Activated CD4-positive, alpha-beta memory T cell treated with anti-CD3 and anti-CD28 coated beads for 36 hours (primary cell): ENCODE measurements at regions not wholly inside any gene's neighbourhood (a gene's known extent, or its start where the extent isn't known, plus 50 kb on each side); places are given as distances from the start of the nearest gene placed in this dataset.
"Not testable (repeated sequence)": the region's sequence is repeated elsewhere in the genome, so short reads cannot be mapped to it uniquely, and the experiment has no call there.

Source experiments
- CTCF ChIA-PET: fragments of 350-600 bp; sonication (Branson Sonifier 250); formaldehyde crosslinking; loops from one replicate; lab custom pipeline; 2021; ENCODE audit warnings: antibody characterized with exemption, inconsistent platforms; lab: Charles Lee
- POLR2A ChIA-PET: fragments of 350-600 bp; sonication (Branson Sonifier 250); formaldehyde crosslinking; loops from one replicate; lab custom pipeline; 2021; ENCODE audit warnings: antibody characterized with exemption; lab: Charles Lee
- DNase-seq: peaks from one replicate; pipeline ENCODE4 v3.0.0-alpha.2; 2020
- H3K27ac Mint-ChIP-seq: one replicate; pipeline ENCODE4 v1.8.0; 2021; ENCODE audit warnings: mixed read lengths
- H3K27me3 Mint-ChIP-seq: one replicate; pipeline ENCODE4 v1.8.0; 2021; ENCODE audit warnings: mixed read lengths
- H3K36me3 Mint-ChIP-seq: one replicate; pipeline ENCODE4 v1.8.0; 2021; ENCODE audit warnings: mixed read lengths
- H3K4me1 Mint-ChIP-seq: one replicate; pipeline ENCODE4 v1.8.0; 2021; ENCODE audit warnings: low read depth, mixed read lengths
- H3K4me3 Mint-ChIP-seq: one replicate; pipeline ENCODE4 v1.8.0; 2021; ENCODE audit warnings: mild to moderate bottlenecking, mixed read lengths
- H3K9me3 Mint-ChIP-seq: one replicate; pipeline ENCODE4 v1.8.0; 2021; ENCODE audit warnings: mixed read lengths
- intact Hi-C: fragments of 100-400 bp; cut with micrococcal nuclease; formaldehyde crosslinking; loops from one replicate; pipeline ENCODE4 v1.15.1; 2023

DNA sequence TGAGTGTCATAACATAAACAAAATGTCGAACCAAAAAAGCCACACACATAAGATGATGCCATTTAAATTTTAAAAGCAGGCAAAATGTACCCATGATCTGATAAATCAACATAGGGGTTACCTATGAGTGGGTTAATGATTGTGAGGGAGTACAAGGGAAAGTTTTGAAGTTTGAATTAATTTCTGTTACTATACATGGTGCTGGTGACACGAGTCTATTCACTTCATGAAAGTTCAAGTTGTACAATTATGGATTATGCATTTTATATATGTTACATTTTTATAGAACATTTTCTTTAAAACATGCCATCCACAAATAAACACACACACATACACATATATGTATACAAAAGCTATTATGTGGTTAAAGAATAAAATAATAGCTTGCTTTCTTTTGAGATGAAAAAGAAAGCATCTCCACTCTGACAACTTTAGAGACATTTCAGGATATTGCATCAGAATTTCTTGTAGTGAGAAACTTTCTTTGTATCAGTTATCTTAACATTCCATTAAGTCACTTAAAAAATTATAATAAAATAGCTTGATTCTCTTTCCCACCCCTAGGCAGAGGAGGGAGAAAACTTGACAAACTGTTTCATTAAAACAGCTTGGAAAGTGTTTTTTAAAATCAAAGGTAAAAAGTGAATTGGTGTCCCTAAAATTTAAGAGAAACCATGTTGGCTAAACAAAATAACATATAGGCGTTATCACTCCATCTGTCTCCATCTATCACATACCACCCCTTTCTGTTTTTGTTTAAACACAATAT lies 891.8 kb upstream of the NDST4 start:
- no peaks in the 10 kb centered on the region for H3K36me3 Mint-ChIP-seq
- no peaks in the 10 kb centered on the region for H3K4me1 Mint-ChIP-seq
- POLR2A ChIA-PET = no interaction called here
- CTCF ChIA-PET = no interaction called here
- H3K27me3 Mint-ChIP-seq = no peaks in the 10 kb centered on the region
- no peak overlapping the region for H3K4me3 Mint-ChIP-seq
- intact Hi-C loops = no loop called here
- no peak for DNase-seq
- H3K27ac Mint-ChIP-seq = no peak overlapping the region
- H3K9me3 Mint-ChIP-seq = no peaks in the 10 kb centered on the region

GRCh38 chr4:116001291-116001690 lies 887.9 kb upstream of the NDST4 start:
- ChIA-PET POLR2A (no interaction called here), CTCF (no interaction called here)
- no peaks in the 10 kb centered on the region for H3K4me1 Mint-ChIP-seq
- H3K27me3 Mint-ChIP-seq = no peaks in the 10 kb centered on the region
- no peak overlapping the region for H3K27ac Mint-ChIP-seq
- no peak overlapping the region for H3K4me3 Mint-ChIP-seq
- intact Hi-C loops = no loop called here
- H3K36me3 Mint-ChIP-seq = no peaks in the 10 kb centered on the region
- H3K9me3 Mint-ChIP-seq = no peaks in the 10 kb centered on the region
- DNase-seq = no peak

- Mint-ChIP-seq H3K27me3 (no peaks in the 10 kb centered on the region), H3K9me3 (peaks cover 2% of the 10 kb centered on the region), H3K36me3 (no peaks in the 10 kb centered on the region), H3K4me3 (no peak overlapping the region), H3K27ac (no peak overlapping the region), H3K4me1 (no peaks in the 10 kb centered on the region)
- POLR2A ChIA-PET = interaction anchor here (0.5 kb wide), 1 partner anchor 35 kb away, joined by 4 read pairs; no protein-coding TSS in a partner anchor
- CTCF ChIA-PET = no interaction called here
- intact Hi-C loops = no loop called here
- DNase-seq = no peak
These were observed 873.2 kb upstream of the NDST4 start for GRCh38 chr4:115986573-115986972.

- H3K27me3 Mint-ChIP-seq, DNase-seq, H3K4me1 Mint-ChIP-seq, H3K36me3 Mint-ChIP-seq, POLR2A ChIA-PET, H3K9me3 Mint-ChIP-seq, intact Hi-C loops, H3K4me3 Mint-ChIP-seq, H3K27ac Mint-ChIP-seq, CTCF ChIA-PET: not testable (repeated sequence)
These were observed 862.1 kb upstream of the NDST4 start for GRCh38 chr4:115975421-115976001.

GRCh38 chr4:115973768-115974167 lies 860.3 kb upstream of the NDST4 start:
- H3K27me3 Mint-ChIP-seq = no peaks in the 10 kb centered on the region
- intact Hi-C loops = no loop called here
- H3K4me1 Mint-ChIP-seq = no peaks in the 10 kb centered on the region
- no peak overlapping the region for H3K4me3 Mint-ChIP-seq
- no peak overlapping the region for H3K27ac Mint-ChIP-seq
- H3K36me3 Mint-ChIP-seq = no peaks in the 10 kb centered on the region
- POLR2A ChIA-PET = no interaction called here
- peaks cover 2% of the 10 kb centered on the region for H3K9me3 Mint-ChIP-seq
- CTCF ChIA-PET = no interaction called here
- no peak for DNase-seq

- peaks cover 2% of the 10 kb centered on the region for H3K9me3 Mint-ChIP-seq
- ChIA-PET CTCF (no interaction called here), POLR2A (no interaction called here)
- no peak overlapping the region for H3K4me3 Mint-ChIP-seq
- no peaks in the 10 kb centered on the region for H3K4me1 Mint-ChIP-seq
- H3K27me3 Mint-ChIP-seq = no peaks in the 10 kb centered on the region
- no peak for DNase-seq
- no peak overlapping the region for H3K27ac Mint-ChIP-seq
- no peaks in the 10 kb centered on the region for H3K36me3 Mint-ChIP-seq
- intact Hi-C loops = no loop called here
These were observed 859.5 kb upstream of the NDST4 start for GRCh38 chr4:115972967-115973366.

- CTCF ChIA-PET = no interaction called here
- POLR2A ChIA-PET = no interaction called here
- DNase-seq = no peak
These were observed 857.4 kb upstream of the NDST4 start for GRCh38 chr4:115970859-115971258.

DNA sequence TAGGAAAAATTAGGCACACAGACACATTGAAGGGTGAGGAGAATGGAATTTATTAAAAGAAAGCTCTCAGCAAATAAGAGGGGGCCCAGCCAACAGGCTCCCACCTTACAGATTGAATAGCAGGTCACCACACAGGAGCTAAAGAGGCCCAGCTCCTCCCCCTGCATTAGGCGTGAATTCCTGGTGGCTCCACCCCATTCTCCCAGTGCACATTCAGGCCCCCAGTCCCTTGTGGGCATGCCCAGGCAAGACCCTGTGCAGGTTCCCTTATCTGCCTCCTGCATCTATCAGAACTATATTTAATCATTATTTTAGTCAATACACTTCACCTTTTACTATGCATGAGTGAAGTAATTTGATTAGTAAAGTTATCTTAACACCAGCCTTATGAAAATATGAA lies 856.3 kb upstream of the NDST4 start:
- Mint-ChIP-seq H3K27ac (no peak overlapping the region), H3K4me3 (no peak overlapping the region), H3K4me1 (no peaks in the 10 kb centered on the region), H3K27me3 (no peaks in the 10 kb centered on the region), H3K9me3 (no peaks in the 10 kb centered on the region), H3K36me3 (no peaks in the 10 kb centered on the region)
- DNase-seq = no peak
- ChIA-PET CTCF (no interaction called here), POLR2A (no interaction called here)
- intact Hi-C loops = no loop called here

More at GRCh38 chr4:115970859-115971258, 857.4 kb upstream of the NDST4 start:
- Mint-ChIP-seq H3K36me3 (no peaks in the 10 kb centered on the region), H3K27me3 (no peaks in the 10 kb centered on the region), H3K9me3 (peaks cover 2% of the 10 kb centered on the region), H3K4me3 (no peak overlapping the region), H3K4me1 (no peaks in the 10 kb centered on the region), H3K27ac (no peak overlapping the region)
- intact Hi-C loops = no loop called here

- no peaks in the 10 kb centered on the region for H3K4me1 Mint-ChIP-seq
- POLR2A ChIA-PET = no interaction called here
- intact Hi-C loops = no loop called here
- CTCF ChIA-PET = no interaction called here
- H3K27ac Mint-ChIP-seq = no peak overlapping the region
- H3K27me3 Mint-ChIP-seq = no peaks in the 10 kb centered on the region
- no peaks in the 10 kb centered on the region for H3K36me3 Mint-ChIP-seq
- DNase-seq = no peak
- no peak overlapping the region for H3K4me3 Mint-ChIP-seq
- no peaks in the 10 kb centered on the region for H3K9me3 Mint-ChIP-seq
These were observed 852.2 kb upstream of the NDST4 start for GRCh38 chr4:115965588-115965987.

- POLR2A ChIA-PET, H3K4me3 Mint-ChIP-seq, H3K4me1 Mint-ChIP-seq, H3K27me3 Mint-ChIP-seq, intact Hi-C loops, DNase-seq, H3K36me3 Mint-ChIP-seq, H3K27ac Mint-ChIP-seq, H3K9me3 Mint-ChIP-seq, CTCF ChIA-PET: not testable (repeated sequence)
These were observed 842.8 kb upstream of the NDST4 start for GRCh38 chr4:115956054-115956796.

- ChIA-PET CTCF (no interaction called here), POLR2A (no interaction called here)
- Mint-ChIP-seq H3K4me3 (no peak overlapping the region), H3K9me3 (no peaks in the 10 kb centered on the region), H3K4me1 (peaks cover 2% of the 10 kb centered on the region), H3K27me3 (no peaks in the 10 kb centered on the region), H3K36me3 (no peaks in the 10 kb centered on the region), H3K27ac (no peak overlapping the region)
- intact Hi-C loops = no loop called here
- DNase-seq = no peak
These were observed 837.4 kb upstream of the NDST4 start for GRCh38 chr4:115950806-115951205.

- H3K27me3 Mint-ChIP-seq, H3K27ac Mint-ChIP-seq, POLR2A ChIA-PET, intact Hi-C loops, H3K36me3 Mint-ChIP-seq, CTCF ChIA-PET, H3K9me3 Mint-ChIP-seq, H3K4me1 Mint-ChIP-seq, H3K4me3 Mint-ChIP-seq, DNase-seq: not testable (repeated sequence)
These were observed 836.7 kb upstream of the NDST4 start for GRCh38 chr4:115949974-115950743.
